HEK293 (cell line): ENCODE measurements at regions not wholly inside any gene's neighbourhood (a gene's known extent, or its start where the extent isn't known, plus 50 kb on each side); places are given as distances from the start of the nearest gene placed in this dataset.

ENCODE experiments used
- CTCF ChIA-PET: fragments of 350-600 bp; formaldehyde crosslinking; extraction: SDS; loops from one replicate; lab custom pipeline; 2021; ENCODE audit warnings: antibody characterized with exemption; lab: Yijun Ruan, JAX
- POLR2A ChIA-PET: fragments of 300-600 bp; formaldehyde crosslinking; extraction: SDS; loops from one replicate; lab custom pipeline; 2020; ENCODE audit warnings: antibody characterized with exemption, inconsistent platforms; lab: Yijun Ruan, JAX
- H3K27ac ChIP-seq: fragments of 200-500 bp; sonication (Bioruptor generic); 2 replicates; pipeline ENCODE4 v1.5.1; 2014; ENCODE audit warnings: low read depth, low read length, control low read depth, inconsistent platforms; ENCODE audit errors: extremely low read depth
- H3K36me3 ChIP-seq, 2 experiments: fragments of 200-500 bp in 1 of 2; sonication (Bioruptor generic) in 1 of 2; 1 replicate in 1 of 2; 2 replicates in 1 of 2; pipeline ENCODE4 v1.5.1; 2014 to 2017; ENCODE audit warnings: inconsistent platforms in 2 of 2, low read length in 2 of 2; ENCODE audit not compliant: control insufficient read depth in 2 of 2, insufficient read depth in 1 of 2
- H3K4me1 ChIP-seq: fragments of 200-500 bp; sonication (Bioruptor generic); 2 replicates; pipeline ENCODE4 v1.5.1; 2014; ENCODE audit warnings: mild to moderate bottlenecking, low read length, inconsistent platforms; ENCODE audit not compliant: control insufficient read depth, insufficient read depth
- H3K4me3 ChIP-seq: 2 replicates; pipeline ENCODE4 v1.5.1; 2011; ENCODE audit warnings: low read depth, mild to moderate bottlenecking, control low read depth, low read length, moderate library complexity
- H3K9me3 ChIP-seq: fragments of 200-500 bp; sonication (Bioruptor generic); 2 replicates; pipeline ENCODE4 v1.5.1; 2014; ENCODE audit warnings: low read depth, low read length, inconsistent platforms; ENCODE audit not compliant: control insufficient read depth, insufficient read depth
- GLI4 ChIP-seq: fragments of 450-650 bp; formaldehyde crosslinking; IDR thresholded peaks from 2 replicates; pipeline ENCODE4 v1.5.1; 2016; ENCODE audit warnings: missing biosample characterization, missing genetic modification characterization
- KLF1 ChIP-seq: fragments of 450-650 bp; formaldehyde crosslinking; IDR thresholded peaks from 2 replicates; pipeline ENCODE4 v1.5.1; 2016; ENCODE audit warnings: missing biosample characterization, missing genetic modification characterization
- PRDM2 ChIP-seq: fragments of 450-650 bp; formaldehyde crosslinking; IDR thresholded peaks from 2 replicates; pipeline ENCODE4 v1.5.1; 2016; ENCODE audit warnings: missing biosample characterization, missing genetic modification characterization, borderline replicate concordance
- SCRT2 ChIP-seq: fragments of 450-650 bp; formaldehyde crosslinking; IDR thresholded peaks from 2 replicates; pipeline ENCODE4 v1.5.1; 2016; ENCODE audit warnings: missing biosample characterization, missing genetic modification characterization
- ZNF148 ChIP-seq: fragments of 450-650 bp; formaldehyde crosslinking; IDR thresholded peaks from 2 replicates; pipeline ENCODE4 v1.5.0; 2017; ENCODE audit warnings: missing biosample characterization, missing genetic modification characterization, borderline replicate concordance
- ZNF175 ChIP-seq: fragments of 450-650 bp; formaldehyde crosslinking; IDR thresholded peaks from 2 replicates; pipeline ENCODE4 v1.5.1; 2016; ENCODE audit warnings: missing biosample characterization, missing genetic modification characterization
- ZNF2 ChIP-seq: fragments of 450-650 bp; formaldehyde crosslinking; IDR thresholded peaks from 2 replicates; pipeline ENCODE4 v1.5.1; 2016; ENCODE audit warnings: missing biosample characterization, missing genetic modification characterization
- ZNF202 ChIP-seq: fragments of 450-650 bp; formaldehyde crosslinking; IDR thresholded peaks from 2 replicates; pipeline ENCODE4 v1.5.1; 2016; ENCODE audit warnings: missing biosample characterization, missing genetic modification characterization, borderline replicate concordance
- ZNF211 ChIP-seq: fragments of 450-650 bp; formaldehyde crosslinking; IDR thresholded peaks from 2 replicates; pipeline ENCODE4 v1.5.1; 2016; ENCODE audit warnings: low read depth, missing biosample characterization, missing genetic modification characterization
- ZNF223 ChIP-seq: fragments of 450-650 bp; formaldehyde crosslinking; IDR thresholded peaks from 2 replicates; pipeline ENCODE4 v1.5.1; 2016; ENCODE audit warnings: missing biosample characterization, missing genetic modification characterization
- ZNF324 ChIP-seq: fragments of 450-650 bp; formaldehyde crosslinking; IDR thresholded peaks from 2 replicates; pipeline ENCODE4 v1.5.1; 2016; ENCODE audit warnings: missing biosample characterization, missing genetic modification characterization
- ZNF624 ChIP-seq: fragments of 450-650 bp; formaldehyde crosslinking; IDR thresholded peaks from 2 replicates; pipeline ENCODE4 v1.5.1; 2017; ENCODE audit warnings: missing biosample characterization, missing genetic modification characterization
- ZNF658 ChIP-seq: fragments of 450-650 bp; formaldehyde crosslinking; IDR thresholded peaks from 2 replicates; pipeline ENCODE4; 2016; ENCODE audit warnings: missing biosample characterization, missing genetic modification characterization
- ZNF791 ChIP-seq: fragments of 450-650 bp; formaldehyde crosslinking; IDR thresholded peaks from 2 replicates; pipeline ENCODE4 v1.5.1; 2016; ENCODE audit warnings: missing biosample characterization, missing genetic modification characterization
- ZNF837 ChIP-seq: fragments of 450-650 bp; formaldehyde crosslinking; IDR thresholded peaks from 2 replicates; pipeline ENCODE4 v1.5.1; 2016; ENCODE audit warnings: missing biosample characterization, missing genetic modification characterization
- TF ChIP-seq, protein P1 (sequence below): fragments of 450-650 bp; formaldehyde crosslinking; IDR thresholded peaks from 2 replicates; pipeline ENCODE4 v1.5.1; 2017; ENCODE audit warnings: missing biosample characterization, mild to moderate bottlenecking, missing genetic modification characterization, moderate library complexity
- TF ChIP-seq, protein P2 (sequence below): fragments of 450-650 bp; formaldehyde crosslinking; IDR thresholded peaks from 2 replicates; pipeline ENCODE4 v1.5.1; 2016; ENCODE audit warnings: missing biosample characterization, missing genetic modification characterization
- TF ChIP-seq, protein P3 (sequence below): fragments of 450-650 bp; formaldehyde crosslinking; IDR thresholded peaks from 2 replicates; pipeline ENCODE4 v1.5.1; 2016; ENCODE audit warnings: missing biosample characterization, missing genetic modification characterization

DNA sequence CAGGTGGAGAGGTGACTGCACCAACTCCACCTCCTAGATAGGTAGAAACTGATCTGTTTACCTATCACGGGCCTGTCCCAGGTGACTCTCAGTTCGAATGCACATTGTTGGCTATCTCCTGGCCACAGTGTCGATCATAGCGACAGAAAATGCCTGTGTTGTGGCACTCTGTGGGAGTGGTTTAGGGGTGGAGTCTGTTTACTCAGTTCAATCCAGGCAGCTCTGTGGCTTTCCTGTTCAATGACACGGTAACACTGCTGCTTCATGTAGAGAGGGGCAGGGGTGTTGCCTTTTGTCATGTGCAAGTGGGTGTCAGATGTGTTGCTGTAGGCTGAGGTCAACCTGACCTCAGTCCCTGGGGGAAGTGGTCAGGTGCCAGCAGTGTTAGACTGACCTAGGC is 1602.4 kb downstream of the TECRL start:
- no peaks in the 10 kb centered on the region for H3K36me3 ChIP-seq
- ChIA-PET CTCF (no interaction called here), POLR2A (no interaction called here)
- H3K4me1 ChIP-seq = no peaks in the 10 kb centered on the region
- TF ChIP-seq ZNF2 (tag by site-specific recombination) = no peak
- TF ChIP-seq ZNF223 (tag by site-specific recombination) = no peak
- no peak for TF ChIP-seq ZNF658
- TF ChIP-seq ZNF148 = no peak
- no peak for TF ChIP-seq ZNF211 (tag by site-specific recombination)
- no peak for TF ChIP-seq ZNF837 (tag by site-specific recombination)
- TF ChIP-seq GLI4 (tag by site-specific recombination) = no peak
- TF ChIP-seq, protein P1, sequence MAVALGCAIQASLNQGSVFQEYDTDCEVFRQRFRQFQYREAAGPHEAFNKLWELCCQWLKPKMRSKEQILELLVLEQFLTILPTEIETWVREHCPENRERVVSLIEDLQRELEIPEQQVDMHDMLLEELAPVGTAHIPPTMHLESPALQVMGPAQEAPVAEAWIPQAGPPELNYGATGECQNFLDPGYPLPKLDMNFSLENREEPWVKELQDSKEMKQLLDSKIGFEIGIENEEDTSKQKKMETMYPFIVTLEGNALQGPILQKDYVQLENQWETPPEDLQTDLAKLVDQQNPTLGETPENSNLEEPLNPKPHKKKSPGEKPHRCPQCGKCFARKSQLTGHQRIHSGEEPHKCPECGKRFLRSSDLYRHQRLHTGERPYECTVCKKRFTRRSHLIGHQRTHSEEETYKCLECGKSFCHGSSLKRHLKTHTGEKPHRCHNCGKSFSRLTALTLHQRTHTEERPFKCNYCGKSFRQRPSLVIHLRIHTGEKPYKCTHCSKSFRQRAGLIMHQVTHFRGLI = no peak
- TF ChIP-seq ZNF324 = no peak
- no peak for TF ChIP-seq SCRT2
- no peak for TF ChIP-seq ZNF175
- TF ChIP-seq, protein P2, sequence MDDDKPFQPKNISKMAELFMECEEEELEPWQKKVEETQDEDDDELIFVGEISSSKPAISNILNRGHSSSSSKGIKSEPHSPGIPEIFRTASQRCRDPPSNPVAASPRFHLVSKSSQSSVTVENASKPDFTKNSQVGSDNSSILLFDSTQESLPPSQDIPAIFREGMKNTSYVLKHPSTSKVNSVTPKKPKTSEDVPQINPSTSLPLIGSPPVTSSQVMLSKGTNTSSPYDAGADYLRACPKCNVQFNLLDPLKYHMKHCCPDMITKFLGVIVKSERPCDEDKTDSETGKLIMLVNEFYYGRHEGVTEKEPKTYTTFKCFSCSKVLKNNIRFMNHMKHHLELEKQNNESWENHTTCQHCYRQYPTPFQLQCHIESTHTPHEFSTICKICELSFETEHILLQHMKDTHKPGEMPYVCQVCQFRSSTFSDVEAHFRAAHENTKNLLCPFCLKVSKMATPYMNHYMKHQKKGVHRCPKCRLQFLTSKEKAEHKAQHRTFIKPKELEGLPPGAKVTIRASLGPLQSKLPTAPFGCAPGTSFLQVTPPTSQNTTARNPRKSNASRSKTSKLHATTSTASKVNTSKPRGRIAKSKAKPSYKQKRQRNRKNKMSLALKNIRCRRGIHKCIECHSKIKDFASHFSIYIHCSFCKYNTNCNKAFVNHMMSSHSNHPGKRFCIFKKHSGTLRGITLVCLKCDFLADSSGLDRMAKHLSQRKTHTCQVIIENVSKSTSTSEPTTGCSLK = no peak
- TF ChIP-seq ZNF624 (tag by site-specific recombination) = no peak
- TF ChIP-seq ZNF202 (tag by site-specific recombination) = no peak
- TF ChIP-seq, protein P3, sequence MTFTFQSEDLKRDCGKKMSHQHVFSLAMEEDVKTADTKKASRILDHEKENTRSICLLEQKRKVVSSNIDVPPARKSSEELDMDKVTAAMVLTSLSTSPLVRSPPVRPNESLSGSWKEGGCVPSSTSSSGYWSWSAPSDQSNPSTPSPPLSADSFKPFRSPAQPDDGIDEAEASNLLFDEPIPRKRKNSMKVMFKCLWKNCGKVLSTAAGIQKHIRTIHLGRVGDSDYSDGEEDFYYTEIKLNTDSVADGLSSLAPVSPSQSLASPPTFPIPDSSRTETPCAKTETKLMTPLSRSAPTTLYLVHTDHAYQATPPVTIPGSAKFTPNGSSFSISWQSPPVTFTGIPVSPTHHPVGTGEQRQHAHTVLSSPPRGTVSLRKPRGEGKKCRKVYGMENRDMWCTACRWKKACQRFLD = no peak
- TF ChIP-seq ZNF791 (tag by site-specific recombination) = no peak
- TF ChIP-seq PRDM2 = no peak
- TF ChIP-seq KLF1 = no peak
- H3K4me3 ChIP-seq = no peak overlapping the region
- H3K27ac ChIP-seq = no peak overlapping the region
- H3K9me3 ChIP-seq = no peaks in the 10 kb centered on the region
